ENCODE measurements at regions not wholly inside any gene's neighbourhood (a gene's known extent, or its start where the extent isn't known, plus 50 kb on each side); places are given as distances from the start of the nearest gene placed in this dataset.

GRCh38 chr1:112304126-112304525 lies 91.9 kb upstream of the CTTNBP2NL start:
- H3K4me3 ChIP-seq (ENCODE audit: low read length, poor library complexity, severe bottlenecking): no peak overlapping the region
- H3K9me3 ChIP-seq (ENCODE audit: insufficient read depth, low read depth, low read length): no peaks in the 10 kb centered on the region
- no peaks in the 10 kb centered on the region for H3K4me1 ChIP-seq (ENCODE audit: insufficient read depth, low read length, poor library complexity, severe bottlenecking)
- H3K36me3 ChIP-seq (ENCODE audit: insufficient read depth, low read length): no peaks in the 10 kb centered on the region
- no peak overlapping the region for H2AFZ ChIP-seq (ENCODE audit: low read length)
- no peaks in the 10 kb centered on the region for H4K20me1 ChIP-seq (ENCODE audit: insufficient read depth, low read length, poor library complexity, severe bottlenecking)
- TF ChIP-seq, protein P1, sequence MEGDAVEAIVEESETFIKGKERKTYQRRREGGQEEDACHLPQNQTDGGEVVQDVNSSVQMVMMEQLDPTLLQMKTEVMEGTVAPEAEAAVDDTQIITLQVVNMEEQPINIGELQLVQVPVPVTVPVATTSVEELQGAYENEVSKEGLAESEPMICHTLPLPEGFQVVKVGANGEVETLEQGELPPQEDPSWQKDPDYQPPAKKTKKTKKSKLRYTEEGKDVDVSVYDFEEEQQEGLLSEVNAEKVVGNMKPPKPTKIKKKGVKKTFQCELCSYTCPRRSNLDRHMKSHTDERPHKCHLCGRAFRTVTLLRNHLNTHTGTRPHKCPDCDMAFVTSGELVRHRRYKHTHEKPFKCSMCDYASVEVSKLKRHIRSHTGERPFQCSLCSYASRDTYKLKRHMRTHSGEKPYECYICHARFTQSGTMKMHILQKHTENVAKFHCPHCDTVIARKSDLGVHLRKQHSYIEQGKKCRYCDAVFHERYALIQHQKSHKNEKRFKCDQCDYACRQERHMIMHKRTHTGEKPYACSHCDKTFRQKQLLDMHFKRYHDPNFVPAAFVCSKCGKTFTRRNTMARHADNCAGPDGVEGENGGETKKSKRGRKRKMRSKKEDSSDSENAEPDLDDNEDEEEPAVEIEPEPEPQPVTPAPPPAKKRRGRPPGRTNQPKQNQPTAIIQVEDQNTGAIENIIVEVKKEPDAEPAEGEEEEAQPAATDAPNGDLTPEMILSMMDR (conservative IDR thresholded peaks at IDR 0.05; ENCODE audit: low read length): no peak
- no peak for TF ChIP-seq EZH2phosphoT487 (IDR thresholded peaks at IDR 0.05; ENCODE audit: borderline replicate concordance)
- no peaks in the 10 kb centered on the region for H3F3A ChIP-seq (ENCODE audit: low read depth)
- no peaks in the 10 kb centered on the region for H3K79me2 ChIP-seq (ENCODE audit: insufficient read depth, low read length)
- H3K4me2 ChIP-seq (ENCODE audit: low read depth, low read length, poor library complexity, severe bottlenecking): no peak overlapping the region
- H3K27me3 ChIP-seq (ENCODE audit: insufficient read depth, low read length, poor library complexity, severe bottlenecking): no peaks in the 10 kb centered on the region
- no peaks in the 10 kb centered on the region for H3K9me2 ChIP-seq (replicated peaks; ENCODE audit: low read depth, low read length)
- no peak overlapping the region for H3K9ac ChIP-seq (ENCODE audit: low read depth, low read length, poor library complexity, severe bottlenecking)

GRCh38 chr1:112304612-112305011 lies 91.4 kb upstream of the CTTNBP2NL start:
- H2AFZ ChIP-seq (ENCODE audit: low read length): no peak overlapping the region
- H3K36me3 ChIP-seq (ENCODE audit: insufficient read depth, low read length): no peaks in the 10 kb centered on the region
- no peak for TF ChIP-seq EZH2phosphoT487 (IDR thresholded peaks at IDR 0.05; ENCODE audit: borderline replicate concordance)
- TF ChIP-seq, protein P1 (conservative IDR thresholded peaks at IDR 0.05; ENCODE audit: low read length): no peak
- no peak overlapping the region for H3K4me3 ChIP-seq (ENCODE audit: low read length, poor library complexity, severe bottlenecking)
- no peaks in the 10 kb centered on the region for H3K9me2 ChIP-seq (replicated peaks; ENCODE audit: low read depth, low read length)
- no peaks in the 10 kb centered on the region for H4K20me1 ChIP-seq (ENCODE audit: insufficient read depth, low read length, poor library complexity, severe bottlenecking)
- H3K9ac ChIP-seq (ENCODE audit: low read depth, low read length, poor library complexity, severe bottlenecking): no peak overlapping the region
- H3F3A ChIP-seq (ENCODE audit: low read depth): no peaks in the 10 kb centered on the region
- no peaks in the 10 kb centered on the region for H3K9me3 ChIP-seq (ENCODE audit: insufficient read depth, low read depth, low read length)
- H3K4me1 ChIP-seq (ENCODE audit: insufficient read depth, low read length, poor library complexity, severe bottlenecking): no peaks in the 10 kb centered on the region
- H3K4me2 ChIP-seq (ENCODE audit: low read depth, low read length, poor library complexity, severe bottlenecking): no peak overlapping the region
- no peaks in the 10 kb centered on the region for H3K27me3 ChIP-seq (ENCODE audit: insufficient read depth, low read length, poor library complexity, severe bottlenecking)
- no peaks in the 10 kb centered on the region for H3K79me2 ChIP-seq (ENCODE audit: insufficient read depth, low read length)

GRCh38 chr1:112307930-112308591 lies 88.0 kb upstream of the CTTNBP2NL start:
- Histone ChIP-seq H3K36me3 (ENCODE audit: insufficient read depth, low read length) (no peaks in the 10 kb centered on the region), H3K9ac (ENCODE audit: low read depth, low read length, poor library complexity, severe bottlenecking) (no peak overlapping the region), H3K79me2 (ENCODE audit: insufficient read depth, low read length) (no peaks in the 10 kb centered on the region), H3K4me3 (ENCODE audit: low read length, poor library complexity, severe bottlenecking) (no peak overlapping the region), H3K27me3 (ENCODE audit: insufficient read depth, low read length, poor library complexity, severe bottlenecking) (no peaks in the 10 kb centered on the region), H3F3A (ENCODE audit: low read depth) (no peaks in the 10 kb centered on the region), H3K4me1 (ENCODE audit: insufficient read depth, low read length, poor library complexity, severe bottlenecking) (no peaks in the 10 kb centered on the region), H3K4me2 (ENCODE audit: low read depth, low read length, poor library complexity, severe bottlenecking) (no peak overlapping the region), H3K9me3 (ENCODE audit: insufficient read depth, low read depth, low read length) (no peaks in the 10 kb centered on the region), H4K20me1 (ENCODE audit: insufficient read depth, low read length, poor library complexity, severe bottlenecking) (no peaks in the 10 kb centered on the region), H2AFZ (ENCODE audit: low read length) (no peak overlapping the region), H3K9me2 (replicated peaks; ENCODE audit: low read depth, low read length) (no peaks in the 10 kb centered on the region)
- TF ChIP-seq, protein P1 (conservative IDR thresholded peaks at IDR 0.05; ENCODE audit: low read length): no peak
